HepG2 (cell line): ENCODE measurements at regions not wholly inside any gene's neighbourhood (a gene's known extent, or its start where the extent isn't known, plus 50 kb on each side); places are given as distances from the start of the nearest gene placed in this dataset.

ENCODE experiments used
- ATAC-seq: fragments of 200-7000 bp; cut with Tn5 transposase; 3 replicates; pipeline ENCODE4 v1.9.1; 2020; ENCODE audit warnings: mild to moderate bottlenecking, moderate library complexity
- BruUV-seq: library from RNA; stranded (reverse); fragments of 400-500 nt; replicated peaks from 2 replicates; lab custom pipeline; 2021; lab: Mats Ljungman, UMichigan
- CTCF ChIA-PET: fragments of 300-600 bp; formaldehyde crosslinking; extraction: SDS; loops from one replicate; lab custom pipeline; 2021; ENCODE audit warnings: low total read pairs, inconsistent platforms, low intra/inter-chr PET ratio; lab: Yijun Ruan, JAX
- POLR2A ChIA-PET: fragments of 350-600 bp; sonication (Branson Sonifier 250); formaldehyde crosslinking; loops from one replicate; lab custom pipeline; 2020; ENCODE audit warnings: antibody characterized with exemption, inconsistent platforms; lab: Yijun Ruan, JAX
- DNase-seq: peaks from one replicate; pipeline ENCODE4 v3.0.0-alpha.2; 2015; ENCODE audit warnings: low spot score
- FAIRE-seq: peaks from 3 replicates; lab custom pipeline; 2011; peaks lifted over from hg19 to GRCh38; lab: Jason Lieb, UNC
- H2AFZ ChIP-seq: one replicate; pipeline ENCODE4 v1.6.1; 2011; ENCODE audit warnings: low read length, inconsistent platforms
- H3K27ac ChIP-seq: fragments of 300-600 bp; 3 replicates; pipeline ENCODE4 v1.8.0; 2011; ENCODE audit warnings: mixed run types, mild to moderate bottlenecking, mixed read lengths, low read length, inconsistent platforms; ENCODE audit not compliant: insufficient read depth; ENCODE audit errors: extremely low read length
- H3K27me3 ChIP-seq, 2 experiments: fragments of 200-600 bp in 1 of 2; 2 replicates in 1 of 2; 3 replicates in 1 of 2; pipeline versions ENCODE4 v1.6.0 to v1.8.0; 2011; ENCODE audit warnings: low read length in 2 of 2, mild to moderate bottlenecking in 2 of 2, moderate library complexity in 2 of 2, inconsistent platforms in 1 of 2; ENCODE audit not compliant: insufficient read depth in 2 of 2, control insufficient read depth in 1 of 2
- H3K36me3 ChIP-seq, 2 experiments: fragments of 200-600 bp in 1 of 2; replicated peaks in 1 of 2; 2 replicates in 1 of 2; 3 replicates in 1 of 2; pipeline versions ENCODE4 v1.5.1 to v1.8.0; 2011; ENCODE audit warnings: low read length in 2 of 2, inconsistent platforms in 1 of 2; ENCODE audit not compliant: insufficient read depth in 2 of 2, control insufficient read depth in 1 of 2
- H3K4me1 ChIP-seq: 2 replicates; pipeline ENCODE4 v1.5.1; 2012; ENCODE audit warnings: low read length, inconsistent platforms; ENCODE audit not compliant: insufficient read depth
- H3K4me2 ChIP-seq: 2 replicates; pipeline ENCODE4 v1.6.0; 2011; ENCODE audit warnings: low read depth, low read length, inconsistent platforms
- H3K4me3 ChIP-seq, 3 experiments: fragments of 200-600 bp in 1 of 3; sonication (generic), shearing (Covaris generic) in 1 of 3; replicated peaks in 1 of 3; 2 replicates each; pipeline ENCODE4 v1.5.1; 2011 to 2016; ENCODE audit warnings: low read length in 3 of 3, inconsistent platforms in 2 of 3, low read depth in 2 of 3, mild to moderate bottlenecking in 2 of 3, control low read depth in 1 of 3, mixed read lengths in 1 of 3; ENCODE audit not compliant: insufficient read depth in 1 of 3
- H3K79me2 ChIP-seq: one replicate; pipeline ENCODE4 v1.6.1; 2011; ENCODE audit warnings: low read length, inconsistent platforms; ENCODE audit not compliant: insufficient read depth
- H3K9ac ChIP-seq: 2 replicates; pipeline ENCODE4 v1.6.0; 2011; ENCODE audit warnings: mild to moderate bottlenecking, low read depth, low read length, inconsistent platforms; ENCODE audit not compliant: insufficient read depth
- H3K9me3 ChIP-seq: 2 replicates; pipeline ENCODE4 v1.5.1; 2012; ENCODE audit warnings: mild to moderate bottlenecking, low read length
- H4K20me1 ChIP-seq: 2 replicates; pipeline ENCODE4 v1.6.0; 2011; ENCODE audit warnings: inconsistent platforms, mild to moderate bottlenecking, low read length, moderate library complexity; ENCODE audit not compliant: insufficient read depth
- EZH2 ChIP-seq: conservative IDR thresholded peaks from 2 replicates; pipeline ENCODE4 v1.6.1; 2012; ENCODE audit warnings: mild to moderate bottlenecking, low read depth, low read length, moderate library complexity
- HMGXB4 ChIP-seq, 2 experiments: sonication (generic) in 1 of 2; formaldehyde crosslinking in 1 of 2; IDR thresholded peaks; 2 replicates each; pipeline versions ENCODE4 v1.4.0 to v1.6.1; 2018 to 2020; ENCODE audit warnings: missing genetic modification reagents in 2 of 2, borderline replicate concordance in 1 of 2, low read depth in 1 of 2, mild to moderate bottlenecking in 1 of 2, missing biosample characterization in 1 of 2
- LBX2 ChIP-seq: sonication (generic); formaldehyde crosslinking; IDR thresholded peaks from 2 replicates; pipeline ENCODE4 v1.5.0; 2020; ENCODE audit warnings: missing genetic modification reagents, mild to moderate bottlenecking, borderline replicate concordance
- MEF2D ChIP-seq: sonication (generic); formaldehyde crosslinking; IDR thresholded peaks from 2 replicates; pipeline ENCODE4 v1.5.1; 2020; ENCODE audit warnings: mild to moderate bottlenecking, missing genetic modification reagents
- NR0B2 ChIP-seq: sonication (generic); formaldehyde crosslinking; IDR thresholded peaks from 2 replicates; pipeline ENCODE4 v1.4.0; 2020; ENCODE audit warnings: mild to moderate bottlenecking, missing genetic modification reagents
- PBX2 ChIP-seq: IDR thresholded peaks from 2 replicates; pipeline ENCODE4 v1.6.1; 2016; ENCODE audit warnings: control low read depth
- PHF8 ChIP-seq: sonication (generic); formaldehyde crosslinking; IDR thresholded peaks from 2 replicates; pipeline ENCODE4 v1.5.0; 2020; ENCODE audit warnings: missing genetic modification reagents
- PLRG1 ChIP-seq: fragments of 450-650 bp; conservative IDR thresholded peaks from 2 replicates; pipeline ENCODE4 v1.6.1; 2016
- PLSCR1 ChIP-seq: sonication (generic); formaldehyde crosslinking; IDR thresholded peaks from 2 replicates; pipeline ENCODE4 v1.5.0; 2020; ENCODE audit warnings: missing genetic modification reagents, mild to moderate bottlenecking, borderline replicate concordance
- TBX2 ChIP-seq: sonication (generic); formaldehyde crosslinking; IDR thresholded peaks from 2 replicates; pipeline ENCODE4 v1.5.0; 2020; ENCODE audit warnings: missing genetic modification reagents, mild to moderate bottlenecking, borderline replicate concordance
- WIZ ChIP-seq: sonication (generic); formaldehyde crosslinking; IDR thresholded peaks from 2 replicates; pipeline ENCODE4 v1.5.1; 2020; ENCODE audit warnings: mild to moderate bottlenecking, missing genetic modification reagents
- ZNF282 ChIP-seq: fragments of 450-650 bp; IDR thresholded peaks from 2 replicates; pipeline ENCODE4 v1.6.1; 2018; ENCODE audit not compliant: partially characterized antibody
- ZSCAN5A ChIP-seq: sonication (generic); formaldehyde crosslinking; IDR thresholded peaks from 2 replicates; pipeline ENCODE4 v1.8.0; 2022; ENCODE audit warnings: mild to moderate bottlenecking, missing genetic modification reagents, borderline replicate concordance
- WGBS: methylation state at CpG from one replicate; pipeline ENCODE4 v1.1.6; 2017; ENCODE audit warnings: low lambda C conversion rate; 5-methylcytosine and 5-hydroxymethylcytosine counted together
- in situ Hi-C: cut with HindIII; loops from 2 replicates; pipeline ENCODE4 v1.10.0; 2017; ENCODE audit warnings: low pct_unique_long_range_greater_than_20kb; ENCODE audit not compliant: extremely low pct_ligation_motif_present
- intact Hi-C: fragments of 100-400 bp; cut with micrococcal nuclease; formaldehyde crosslinking; loops from one replicate; pipeline ENCODE4 v1.10.0; 2022; ENCODE audit not compliant: unreplicated experiment

GRCh38 chr4:72661830-72662229 is 92.8 kb upstream of the ADAMTS3 start:
- H3K36me3 ChIP-seq = no peaks in the 10 kb centered on the region
- POLR2A ChIA-PET = no interaction called here
- no peak overlapping the region for H3K4me2 ChIP-seq
- no peak for FAIRE-seq
- no peak overlapping the region for H3K9ac ChIP-seq
- H3K27ac ChIP-seq = no peak overlapping the region
- H3K4me1 ChIP-seq = no peaks in the 10 kb centered on the region
- H3K9me3 ChIP-seq = no peaks in the 10 kb centered on the region
- H3K4me3 ChIP-seq = no peak overlapping the region
- no peak for DNase-seq
- 0% methylated on average over 1 of the region's 1 CpG for WGBS
- no peak overlapping the region for H2AFZ ChIP-seq
- TF ChIP-seq EZH2 = no peak
- TF ChIP-seq HMGXB4 (CRISPR knock-in tag; IDR thresholded peaks at IDR 0.05; ENCODE audit: borderline replicate concordance in 1 of 2, low read depth in 1 of 2) = no peak
- TF ChIP-seq, all 625 proteins: peak for 0
- CTCF ChIA-PET = no interaction called here
- in situ Hi-C loops = no loop called here
- intact Hi-C loops = no loop called here
- Histone ChIP-seq H3K79me2 (no peaks in the 10 kb centered on the region), H3K27me3 (no peaks in the 10 kb centered on the region), H4K20me1 (no peaks in the 10 kb centered on the region)
- BruUV-seq = no TSS peak
- no peak for ATAC-seq

GRCh38 chr4:72641611-72642010 is 72.6 kb upstream of the ADAMTS3 start:
- Histone ChIP-seq H3K4me1 (no peaks in the 10 kb centered on the region), H3K36me3 (no peaks in the 10 kb centered on the region), H3K79me2 (no peaks in the 10 kb centered on the region), H4K20me1 (no peaks in the 10 kb centered on the region), H3K9ac (no peak overlapping the region), H3K9me3 (no peaks in the 10 kb centered on the region), H3K27ac (no peak overlapping the region), H3K4me2 (no peak overlapping the region), H3K4me3 (no peak overlapping the region), H2AFZ (no peak overlapping the region), H3K27me3 (no peaks in the 10 kb centered on the region)
- ChIA-PET POLR2A (no interaction called here), CTCF (no interaction called here)
- intact Hi-C loops = no loop called here
- ATAC-seq = no peak
- no peak for FAIRE-seq
- 4% methylated on average over 2 of the region's 2 CpGs for WGBS
- in situ Hi-C loops = no loop called here
- no TSS peak for BruUV-seq
- DNase-seq = no peak
- TF ChIP-seq WIZ (CRISPR knock-in tag) = no peak
- TF ChIP-seq LBX2 (CRISPR knock-in tag) = no peak
- no peak for TF ChIP-seq PBX2 (CRISPR knock-in tag)
- TF ChIP-seq PLSCR1 (CRISPR knock-in tag) = no peak
- TF ChIP-seq TBX2 (CRISPR knock-in tag) = no peak
- no peak for TF ChIP-seq ZSCAN5A (CRISPR knock-in tag)
- no peak for TF ChIP-seq NR0B2 (CRISPR knock-in tag)
- TF ChIP-seq PLRG1 = no peak
- no peak for TF ChIP-seq PHF8 (CRISPR knock-in tag)
- TF ChIP-seq ZNF282 = no peak
- no peak for TF ChIP-seq MEF2D
